Gastroesophageal sphincter (tissue), 3 donors: ENCODE measurements at regions not wholly inside any gene's neighbourhood (a gene's known extent, or its start where the extent isn't known, plus 50 kb on each side); places are given as distances from the start of the nearest gene placed in this dataset.

Source experiments
- CTCF ChIP-seq, 4 experiments: fragments of 200-600 bp in 2 of 4; fragments of 450-650 bp in 2 of 4; sonication (generic) in 1 of 4; IDR thresholded peaks; one replicate each; pipeline ENCODE4 v1.5.1; 2017 to 2019; ENCODE audit warnings: antibody characterized with exemption in 4 of 4, mild to moderate bottlenecking in 2 of 4, moderate library complexity in 2 of 4
- POLR2A ChIP-seq, 2 donors: fragments of 450-650 bp; IDR thresholded peaks; one replicate each; pipeline ENCODE4 v1.6.1; 2017; ENCODE audit warnings: antibody characterized with exemption in 2 of 2, mild to moderate bottlenecking in 2 of 2, moderate library complexity in 1 of 2

- TF ChIP-seq CTCF (IDR thresholded peaks at IDR 0.05) (no peak), POLR2A (IDR thresholded peaks at IDR 0.05) (no peak)
Measured at GRCh38 chr2:83320053-83320452, 1139.0 kb downstream of the SUCLG1 start.
